GM23248 (cell line): ENCODE measurements at regions not wholly inside any gene's neighbourhood (a gene's known extent, or its start where the extent isn't known, plus 50 kb on each side); places are given as distances from the start of the nearest gene placed in this dataset.

Source experiments
- EZH2 ChIP-seq: fragments of 200-600 bp; sonication (generic); IDR thresholded peaks from 2 replicates; pipeline ENCODE4 v1.6.1; 2018; ENCODE audit warnings: antibody characterized with exemption, mild to moderate bottlenecking; ENCODE audit not compliant: insufficient read depth, poor library complexity, severe bottlenecking
- EZH2phosphoT487 ChIP-seq: fragments of 200-600 bp; sonication (generic); IDR thresholded peaks from 2 replicates; pipeline ENCODE4 v1.6.1; 2018; ENCODE audit warnings: antibody characterized with exemption, moderate library complexity, mild to moderate bottlenecking, low read depth; ENCODE audit not compliant: insufficient read depth

DNA sequence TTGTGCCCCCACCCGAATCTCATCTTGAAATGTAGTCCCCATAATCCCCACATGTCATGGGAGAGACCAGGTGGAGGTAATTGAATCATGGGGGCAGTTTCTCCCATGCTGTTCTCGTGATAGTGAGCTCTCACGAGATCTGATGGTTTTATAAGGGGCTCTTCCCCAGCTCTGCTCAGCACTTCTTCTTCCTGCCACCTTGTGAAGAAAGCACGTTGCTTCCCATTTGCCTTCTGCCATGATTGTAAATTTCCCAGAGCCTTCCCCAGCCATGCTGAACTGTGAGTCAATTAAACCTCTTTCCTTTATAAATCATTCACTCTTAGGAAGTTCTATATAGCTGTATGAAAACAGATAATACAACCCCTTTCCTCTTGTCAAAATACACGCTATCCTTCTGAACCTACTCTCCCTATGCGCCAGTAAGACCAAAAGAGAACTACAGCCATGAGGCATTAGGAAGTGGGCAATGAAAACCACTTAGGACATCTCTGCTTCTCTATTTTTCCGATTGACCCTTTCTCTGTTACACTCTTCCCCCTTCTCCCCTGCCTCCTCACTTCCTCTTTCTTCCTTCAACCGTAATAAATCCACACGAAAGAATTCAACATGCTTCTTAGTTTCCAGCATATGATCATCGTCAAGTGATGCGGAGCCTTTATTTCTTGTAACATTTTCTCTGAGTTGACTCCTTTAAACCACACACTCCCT is 101.2 kb upstream of the WDR11 start:
- no peak for TF ChIP-seq EZH2phosphoT487
- no peak for TF ChIP-seq EZH2
